Vagina (tissue), 2 donors: ENCODE measurements at regions not wholly inside any gene's neighbourhood (a gene's known extent, or its start where the extent isn't known, plus 50 kb on each side); places are given as distances from the start of the nearest gene placed in this dataset.
A peak's percentile ranks its signal among the peaks of the same experiment; 100 is the strongest.

ENCODE experiments used
- DNase-seq, 2 donors: peaks; one replicate each; pipeline ENCODE4 v3.0.0-alpha.2; 2017; ENCODE audit errors: extremely low spot score in 2 of 2
- H3K27ac ChIP-seq: fragments of 200-600 bp; sonication (generic); one replicate; pipeline ENCODE4 v1.5.1; 2019
- H3K27me3 ChIP-seq: fragments of 200-600 bp; sonication (generic); one replicate; pipeline ENCODE4 v1.5.1; 2019
- H3K36me3 ChIP-seq, 2 donors: fragments of 200-600 bp; sonication (generic); one replicate each; pipeline ENCODE4 v1.5.1; 2017 to 2019
- H3K4me1 ChIP-seq: fragments of 200-600 bp; sonication (generic); one replicate; pipeline ENCODE4 v1.5.1; 2019
- H3K4me3 ChIP-seq, 2 donors: fragments of 200-600 bp; sonication (generic); 1 replicate in 1 of 2; 2 replicates in 1 of 2; pipeline ENCODE4 v1.5.1; 2016 to 2019
- H3K9me3 ChIP-seq: fragments of 200-600 bp; sonication (generic); one replicate; pipeline ENCODE4 v1.5.1; 2019
- CTCF ChIP-seq, 3 experiments: fragments of 450-650 bp in 2 of 3; fragments of 200-600 bp in 1 of 3; sonication (generic) in 1 of 3; IDR thresholded peaks; one replicate each; pipeline ENCODE4 v1.5.1; 2017 to 2019; ENCODE audit warnings: antibody characterized with exemption in 3 of 3, mild to moderate bottlenecking in 2 of 3, moderate library complexity in 2 of 3
- POLR2A ChIP-seq, 2 donors: fragments of 450-650 bp; IDR thresholded peaks; one replicate each; pipeline ENCODE4 v1.6.1; 2017; ENCODE audit warnings: antibody characterized with exemption in 2 of 2, mild to moderate bottlenecking in 2 of 2, moderate library complexity in 2 of 2
- POLR2AphosphoS5 ChIP-seq, 2 donors: sonication (generic); formaldehyde crosslinking; IDR thresholded peaks; one replicate each; pipeline ENCODE4 v1.9.0; 2017; ENCODE audit warnings: antibody characterized with exemption in 2 of 2, mild to moderate bottlenecking in 2 of 2, low read depth in 1 of 2; ENCODE audit not compliant: insufficient read depth in 1 of 2
- intact Hi-C: fragments of 100-400 bp; cut with DNase I; formaldehyde crosslinking; loops from one replicate; pipeline ENCODE4 v1.15.1; 2023

- no peak overlapping the region for H3K27ac ChIP-seq
- no peaks in the 10 kb centered on the region for H3K4me1 ChIP-seq
- intact Hi-C loops, result no loop called here
- H3K36me3 ChIP-seq, result no peaks in the 10 kb centered on the region
- no peak overlapping the region for H3K4me3 ChIP-seq
- no peaks in the 10 kb centered on the region for H3K27me3 ChIP-seq
- H3K9me3 ChIP-seq, result no peaks in the 10 kb centered on the region
- DNase-seq, result peak in 1 of 2 donors; percentile 67
- TF ChIP-seq CTCF (IDR thresholded peaks at IDR 0.05), result no peak
Observed at GRCh38 chr20:60212695-60213094, 254.5 kb downstream of the CDH26 start.

DNA sequence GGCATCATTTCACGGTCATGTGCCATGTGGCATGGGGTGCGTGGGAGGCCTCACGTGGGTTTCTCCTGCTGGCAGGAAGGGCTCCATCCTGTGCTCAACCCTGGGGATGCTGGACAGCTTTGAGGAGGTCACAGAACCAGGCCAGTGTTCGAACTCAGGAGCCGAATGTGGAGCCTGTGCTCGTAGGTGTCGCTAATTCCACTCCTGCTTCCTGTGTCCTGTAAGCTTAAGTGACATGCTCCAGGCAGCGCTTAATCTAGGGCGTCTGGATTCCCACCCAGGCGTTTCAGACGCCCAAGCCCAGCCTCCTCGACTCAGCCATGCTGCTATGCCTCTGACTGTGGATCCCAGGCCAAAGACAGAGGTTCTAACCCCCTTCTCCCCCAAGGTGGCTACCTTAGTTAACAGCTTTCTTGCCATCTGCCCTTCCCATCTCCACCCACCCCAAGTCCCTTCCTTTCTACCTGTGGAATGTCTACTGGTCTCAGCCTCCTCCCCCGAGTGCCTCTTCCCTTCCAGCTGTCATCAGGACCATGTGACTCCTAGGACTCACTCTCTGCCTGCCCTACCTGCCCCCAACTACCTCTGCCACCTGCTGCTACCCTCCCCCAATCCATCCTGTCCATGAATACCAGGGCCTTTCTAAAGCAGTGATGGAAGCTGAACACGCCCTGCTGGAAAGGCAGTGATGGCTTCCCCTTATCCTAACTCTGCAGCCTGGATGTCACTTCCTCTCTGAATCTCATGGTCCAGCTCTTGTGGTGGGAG is 255.1 kb downstream of the CDH26 start:
- intact Hi-C loops, result no loop called here
- Histone ChIP-seq H3K36me3 (no peaks in the 10 kb centered on the region), H3K4me1 (no peaks in the 10 kb centered on the region), H3K9me3 (no peaks in the 10 kb centered on the region), H3K27ac (no peak overlapping the region), H3K4me3 (no peak overlapping the region), H3K27me3 (no peaks in the 10 kb centered on the region)
- peak in 1 of 2 donors; percentile 65 for DNase-seq
- TF ChIP-seq POLR2A (IDR thresholded peaks at IDR 0.05) (no peak), CTCF (IDR thresholded peaks at IDR 0.05) (no peak), POLR2AphosphoS5 (IDR thresholded peaks at IDR 0.05; ENCODE audit: insufficient read depth in 1 of 2, low read depth in 1 of 2) (no peak)

- Histone ChIP-seq H3K9me3 (no peaks in the 10 kb centered on the region), H3K27me3 (no peaks in the 10 kb centered on the region), H3K4me3 (no peak overlapping the region), H3K36me3 (no peaks in the 10 kb centered on the region), H3K4me1 (no peaks in the 10 kb centered on the region), H3K27ac (no peak overlapping the region)
- TF ChIP-seq POLR2AphosphoS5 (IDR thresholded peaks at IDR 0.05; ENCODE audit: insufficient read depth in 1 of 2, low read depth in 1 of 2) (no peak), CTCF (IDR thresholded peaks at IDR 0.05) (no peak), POLR2A (IDR thresholded peaks at IDR 0.05) (no peak)
- intact Hi-C loops, result no loop called here
- peak in 1 of 2 donors; percentile 67 for DNase-seq
Observed at GRCh38 chr20:60214901-60215815, 256.9 kb downstream of the CDH26 start.

DNA sequence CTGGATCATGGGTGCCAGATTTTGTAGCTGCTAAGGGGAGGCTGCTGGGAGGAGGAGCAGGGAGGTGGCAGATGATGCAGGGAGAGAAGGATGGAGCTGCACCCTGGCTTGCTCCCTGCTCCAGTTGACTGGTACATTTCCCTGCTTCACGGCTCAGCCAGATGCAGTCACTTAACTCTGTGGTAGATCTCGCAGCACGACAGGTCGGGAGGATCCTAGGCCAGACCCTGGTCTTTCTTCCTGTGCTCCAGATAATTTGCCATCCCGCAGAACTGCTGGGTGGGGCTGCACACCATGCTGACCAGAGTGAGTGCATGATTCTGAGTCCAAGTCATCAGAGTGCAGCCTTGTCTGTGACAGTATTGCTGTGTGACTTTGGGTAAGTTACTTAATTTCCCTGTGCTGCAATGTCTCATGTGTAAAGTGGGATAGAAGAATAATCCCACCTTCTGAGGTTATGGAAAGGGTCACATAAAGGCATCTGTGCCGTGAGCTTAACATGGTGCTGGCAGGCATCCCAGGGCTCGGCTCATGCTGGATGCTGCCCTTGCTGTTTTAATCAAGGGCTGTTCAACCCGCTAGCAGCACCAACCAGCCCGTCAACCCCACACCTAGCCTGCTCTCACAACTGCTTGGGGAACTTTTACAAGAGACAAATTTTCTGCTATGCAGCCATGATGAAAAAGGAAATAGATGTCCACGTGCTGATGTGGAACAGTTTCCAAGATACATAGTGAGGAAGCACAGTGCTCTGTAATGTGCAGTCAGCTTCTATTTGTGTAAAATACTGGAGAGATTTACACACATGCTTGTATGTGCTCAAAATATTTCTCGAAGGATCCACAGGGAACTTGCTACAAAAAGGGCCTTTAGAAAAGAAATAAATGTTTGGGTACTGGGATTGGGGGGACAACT is 257.9 kb downstream of the CDH26 start:
- no peaks in the 10 kb centered on the region for H3K36me3 ChIP-seq
- no peaks in the 10 kb centered on the region for H3K9me3 ChIP-seq
- intact Hi-C loops, result no loop called here
- no peaks in the 10 kb centered on the region for H3K27me3 ChIP-seq
- TF ChIP-seq POLR2AphosphoS5 (IDR thresholded peaks at IDR 0.05; ENCODE audit: insufficient read depth in 1 of 2, low read depth in 1 of 2) (no peak), POLR2A (IDR thresholded peaks at IDR 0.05) (no peak), CTCF (IDR thresholded peaks at IDR 0.05) (no peak)
- peak in 1 of 2 donors; percentile 79 for DNase-seq
- H3K4me3 ChIP-seq, result no peak overlapping the region
- H3K4me1 ChIP-seq, result no peaks in the 10 kb centered on the region
- no peak overlapping the region for H3K27ac ChIP-seq
